OCI-LY1 (cell line): ENCODE measurements at regions not wholly inside any gene's neighbourhood (a gene's known extent, or its start where the extent isn't known, plus 50 kb on each side); places are given as distances from the start of the nearest gene placed in this dataset.

Experiments
- CTCF ChIP-seq: fragments of 200-600 bp; sonication (generic), shearing (Covaris generic); IDR thresholded peaks from 2 replicates; pipeline ENCODE4 v1.5.1; 2017; ENCODE audit warnings: mild to moderate bottlenecking, antibody characterized with exemption, low read length, moderate library complexity, mixed read lengths
- EZH2 ChIP-seq: fragments of 200-600 bp; sonication (generic), shearing (Covaris generic); IDR thresholded peaks from 2 replicates; pipeline ENCODE4 v1.8.0; 2017; ENCODE audit warnings: borderline replicate concordance, mixed run types, mild to moderate bottlenecking, antibody characterized with exemption, low read length, moderate library complexity, mixed read lengths

GRCh38 chr10:112896273-112896672 lies 53.8 kb upstream of the TCF7L2 start:
- no peak for TF ChIP-seq CTCF
- no peak for TF ChIP-seq EZH2
